ENCODE measurements at regions not wholly inside any gene's neighbourhood (a gene's known extent, or its start where the extent isn't known, plus 50 kb on each side); places are given as distances from the start of the nearest gene placed in this dataset.
"Not testable (repeated sequence)": the region's sequence is repeated elsewhere in the genome, so short reads cannot be mapped to it uniquely, and the experiment has no call there.

DNA sequence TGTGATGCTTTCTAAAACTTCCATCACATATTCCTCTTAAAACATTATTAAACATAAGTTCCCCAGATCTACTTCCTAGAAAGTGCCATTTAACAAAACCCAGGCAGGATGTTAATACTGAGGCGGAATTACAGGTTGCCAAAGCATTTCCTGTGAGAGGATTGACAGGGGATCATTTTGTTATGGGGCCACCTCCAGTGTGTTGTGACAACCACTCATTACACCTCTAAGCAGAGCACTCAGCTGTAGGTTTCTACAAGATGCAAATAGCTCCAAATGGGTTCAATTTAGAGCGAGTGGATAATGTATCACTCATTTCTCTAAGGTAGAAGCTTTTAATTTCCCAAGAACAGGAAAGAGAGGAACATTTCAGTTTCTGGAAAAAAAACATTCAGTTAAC is 1429.5 kb upstream of the ACVR2A start:
- H3K4me3 ChIP-seq (ENCODE audit: low read length), result no peak overlapping the region
- TF ChIP-seq, protein P1, sequence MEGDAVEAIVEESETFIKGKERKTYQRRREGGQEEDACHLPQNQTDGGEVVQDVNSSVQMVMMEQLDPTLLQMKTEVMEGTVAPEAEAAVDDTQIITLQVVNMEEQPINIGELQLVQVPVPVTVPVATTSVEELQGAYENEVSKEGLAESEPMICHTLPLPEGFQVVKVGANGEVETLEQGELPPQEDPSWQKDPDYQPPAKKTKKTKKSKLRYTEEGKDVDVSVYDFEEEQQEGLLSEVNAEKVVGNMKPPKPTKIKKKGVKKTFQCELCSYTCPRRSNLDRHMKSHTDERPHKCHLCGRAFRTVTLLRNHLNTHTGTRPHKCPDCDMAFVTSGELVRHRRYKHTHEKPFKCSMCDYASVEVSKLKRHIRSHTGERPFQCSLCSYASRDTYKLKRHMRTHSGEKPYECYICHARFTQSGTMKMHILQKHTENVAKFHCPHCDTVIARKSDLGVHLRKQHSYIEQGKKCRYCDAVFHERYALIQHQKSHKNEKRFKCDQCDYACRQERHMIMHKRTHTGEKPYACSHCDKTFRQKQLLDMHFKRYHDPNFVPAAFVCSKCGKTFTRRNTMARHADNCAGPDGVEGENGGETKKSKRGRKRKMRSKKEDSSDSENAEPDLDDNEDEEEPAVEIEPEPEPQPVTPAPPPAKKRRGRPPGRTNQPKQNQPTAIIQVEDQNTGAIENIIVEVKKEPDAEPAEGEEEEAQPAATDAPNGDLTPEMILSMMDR (conservative IDR thresholded peaks at IDR 0.05; ENCODE audit: low read depth, low read length), result no peak
- no peak for DNase-seq (ENCODE audit: low read depth)

DNA sequence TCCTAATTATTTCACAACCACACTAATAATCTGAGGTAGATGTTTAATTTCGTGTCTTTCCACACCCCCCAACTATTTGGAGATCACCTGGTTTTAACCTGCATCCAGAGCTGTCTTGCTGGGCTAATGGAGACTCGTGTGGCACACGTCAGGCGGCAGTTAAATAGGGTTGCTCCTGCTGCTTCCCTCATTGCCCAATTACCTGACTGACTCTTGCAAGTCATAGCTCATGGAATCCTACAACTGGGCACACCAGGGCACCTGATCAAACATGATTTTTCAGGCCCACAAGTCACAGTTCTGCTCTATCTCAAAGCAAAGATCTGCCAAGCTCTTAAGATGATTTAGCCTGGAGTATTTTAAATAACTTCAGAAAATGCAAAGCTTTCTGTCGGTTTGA is 1430.4 kb upstream of the ACVR2A start:
- TF ChIP-seq, protein P1 (conservative IDR thresholded peaks at IDR 0.05; ENCODE audit: low read depth, low read length), result no peak
- no peak overlapping the region for H3K4me3 ChIP-seq (ENCODE audit: low read length)
- no peak for DNase-seq (ENCODE audit: low read depth)

DNA sequence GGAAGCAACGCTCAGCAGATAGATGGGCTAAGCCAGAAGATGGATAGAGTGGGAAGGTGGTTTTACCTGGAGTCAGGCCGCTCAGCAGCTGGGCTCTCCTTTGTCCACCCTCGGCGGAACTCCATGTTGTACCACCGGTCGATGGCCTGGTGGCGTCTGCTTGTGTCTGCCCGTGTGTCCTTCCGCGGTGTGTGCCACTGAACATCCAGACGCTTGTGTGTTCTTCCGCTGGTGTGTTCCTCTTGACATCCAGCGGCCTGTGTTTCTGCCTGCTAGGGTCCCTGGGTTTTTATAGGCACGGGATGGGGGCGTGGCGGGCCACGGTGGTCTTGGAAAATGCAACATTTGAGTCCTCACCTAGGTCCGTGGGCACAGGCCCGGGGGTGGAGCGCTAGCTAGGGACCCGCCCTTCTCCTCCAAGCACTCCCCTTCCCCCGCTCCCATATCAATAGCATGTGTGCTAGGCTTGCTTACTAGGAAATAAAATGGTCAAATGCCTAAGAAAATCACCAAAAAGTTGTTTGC is 1431.7 kb upstream of the ACVR2A start:
- TF ChIP-seq, protein P1 (conservative IDR thresholded peaks at IDR 0.05; ENCODE audit: low read depth, low read length), result no peak
- no peak for DNase-seq (ENCODE audit: low read depth)

DNA sequence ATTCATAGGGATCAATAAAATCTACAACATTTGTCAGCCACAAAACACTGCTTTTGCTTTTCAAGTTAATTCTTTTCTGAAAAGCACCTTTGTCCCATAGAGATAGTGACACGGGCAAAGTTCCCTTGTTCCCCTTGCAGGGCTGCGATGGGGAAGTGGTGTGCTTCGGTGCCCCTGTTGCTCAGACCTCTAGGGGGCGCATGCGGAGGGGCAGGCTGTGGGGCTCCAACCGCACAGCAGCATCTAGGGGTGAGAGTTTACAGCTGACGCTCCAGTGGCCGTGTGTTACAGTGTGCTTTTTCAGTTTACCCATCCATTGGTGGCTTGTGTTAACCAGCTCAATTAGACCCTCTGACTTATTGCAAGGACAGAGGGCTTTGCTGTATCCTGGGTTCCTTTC is 1432.2 kb upstream of the ACVR2A start:
- H3K4me3 ChIP-seq (ENCODE audit: low read length), result no peak overlapping the region
- no peak for DNase-seq (ENCODE audit: low read depth)
- TF ChIP-seq, protein P1 (conservative IDR thresholded peaks at IDR 0.05; ENCODE audit: low read depth, low read length), result peak; percentile 20

More for the DNA sequence above, 1431.7 kb upstream of the ACVR2A start:
- no peak overlapping the region for H3K4me3 ChIP-seq (ENCODE audit: low read length)

- not testable (repeated sequence) for H3K4me3 ChIP-seq (ENCODE audit: low read length)
- DNase-seq (ENCODE audit: low read depth), result peak; percentile 7
Measured at GRCh38 chr2:146405402-146406309, 1439.2 kb upstream of the ACVR2A start.

DNA sequence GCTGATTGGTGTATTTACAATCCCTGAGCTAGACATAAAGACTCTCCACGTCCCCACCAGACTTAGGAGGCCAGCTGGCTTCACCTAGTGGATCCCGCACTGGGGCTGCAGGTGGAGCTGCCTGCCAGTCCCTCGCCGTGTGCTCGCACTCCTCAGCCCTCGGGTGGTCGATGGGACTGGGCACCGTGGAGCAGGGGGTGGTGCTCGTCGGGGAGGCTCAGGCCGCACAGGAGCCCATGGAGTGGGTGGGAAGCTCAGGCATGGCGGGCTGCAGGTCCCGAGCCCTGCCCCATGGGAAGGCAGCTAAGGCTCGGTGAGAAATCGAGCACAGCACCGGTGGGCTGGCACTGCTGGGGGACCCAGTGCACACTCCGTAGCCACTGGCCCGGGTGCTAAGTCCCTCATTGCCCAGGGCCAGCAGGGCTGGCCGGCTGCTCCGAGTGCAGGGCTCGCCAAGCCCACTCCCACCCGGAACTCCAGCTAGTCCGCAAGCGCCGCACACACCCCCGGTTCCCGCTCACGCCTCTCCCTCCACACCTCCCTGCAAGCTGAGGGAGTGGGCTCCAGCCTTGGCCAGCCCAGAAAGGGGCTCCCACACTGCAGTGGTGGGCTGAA is 1441.2 kb upstream of the ACVR2A start:
- not testable (repeated sequence) for H3K4me3 ChIP-seq (ENCODE audit: low read length); DNase-seq (ENCODE audit: low read depth)

DNA sequence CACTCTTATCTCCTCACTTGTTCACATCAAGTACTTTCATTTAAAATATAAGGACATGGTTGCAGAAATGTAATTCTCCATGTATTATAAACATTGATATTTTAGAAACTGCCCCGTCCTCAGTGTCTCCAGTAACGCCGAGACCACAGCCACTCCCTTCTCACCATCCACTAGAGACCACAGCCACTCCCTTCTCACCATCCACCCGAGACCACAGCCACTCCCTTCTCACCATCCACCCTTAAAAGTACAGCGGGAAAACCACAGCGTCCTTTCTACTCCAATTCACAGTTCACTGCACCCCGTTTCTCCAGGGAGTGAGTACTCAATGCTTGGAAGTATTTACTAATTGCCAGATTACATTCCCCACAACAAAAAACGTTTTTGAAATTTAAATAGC is 1452.2 kb upstream of the ACVR2A start:
- TF ChIP-seq, protein P1 (conservative IDR thresholded peaks at IDR 0.05; ENCODE audit: low read depth, low read length), result no peak
- no peak for DNase-seq (ENCODE audit: low read depth)
- no peak overlapping the region for H3K4me3 ChIP-seq (ENCODE audit: low read length)

- H3K4me3 ChIP-seq (ENCODE audit: low read length), result no peak overlapping the region
- no peak for DNase-seq (ENCODE audit: low read depth)
- TF ChIP-seq, protein P1 (conservative IDR thresholded peaks at IDR 0.05; ENCODE audit: low read depth, low read length), result no peak
Measured at GRCh38 chr2:146392186-146392585, 1452.6 kb upstream of the ACVR2A start.
